ENCODE measurements at regions not wholly inside any gene's neighbourhood (a gene's known extent, or its start where the extent isn't known, plus 50 kb on each side); places are given as distances from the start of the nearest gene placed in this dataset.
A peak's percentile ranks its signal among the peaks of the same experiment; 100 is the strongest.

- DNase-seq (no peak), ATAC-seq (no peak)
- Histone ChIP-seq H3K27me3 (no peaks in the 10 kb centered on the region), H3K4me1 (no peaks in the 10 kb centered on the region), H3K27ac (no peak overlapping the region), H3K4me3 (no peak overlapping the region), H3K9me3 (no peaks in the 10 kb centered on the region), H3K36me3 (peaks cover 11% of the 10 kb centered on the region)
- intact Hi-C loops (cut with DNase I), result no loop called here
- no peak for TF ChIP-seq CTCF (IDR thresholded peaks at IDR 0.05)
Measured at GRCh38 chr21:36207577-36208320, 51.1 kb downstream of the DOP1B start.

- no peak overlapping the region for H3K27ac ChIP-seq
- intact Hi-C loops (cut with DNase I), result no loop called here
- DNase-seq, result no peak
- no peaks in the 10 kb centered on the region for H3K4me1 ChIP-seq
- TF ChIP-seq CTCF (IDR thresholded peaks at IDR 0.05), result no peak
- H3K9me3 ChIP-seq, result no peaks in the 10 kb centered on the region
- no peak for ATAC-seq
- H3K4me3 ChIP-seq, result no peak overlapping the region
- H3K36me3 ChIP-seq, result peaks cover 11% of the 10 kb centered on the region
- no peaks in the 10 kb centered on the region for H3K27me3 ChIP-seq
Measured at GRCh38 chr21:36208326-36209013, 51.8 kb downstream of the DOP1B start.

GRCh38 chr21:36209626-36210171 lies 53.1 kb downstream of the DOP1B start:
- intact Hi-C loops (cut with DNase I), result no loop called here
- no peak overlapping the region for H3K4me3 ChIP-seq
- no peaks in the 10 kb centered on the region for H3K9me3 ChIP-seq
- H3K27ac ChIP-seq, result no peak overlapping the region
- peak; percentile 52 for TF ChIP-seq CTCF (IDR thresholded peaks at IDR 0.05)
- H3K36me3 ChIP-seq, result peaks cover 16% of the 10 kb centered on the region
- DNase-seq, result no peak
- H3K4me1 ChIP-seq, result no peaks in the 10 kb centered on the region
- no peaks in the 10 kb centered on the region for H3K27me3 ChIP-seq
- peak; percentile 70 for ATAC-seq

GRCh38 chr21:36210779-36211659 lies 54.4 kb downstream of the DOP1B start:
- Histone ChIP-seq H3K9me3 (no peaks in the 10 kb centered on the region), H3K4me1 (no peaks in the 10 kb centered on the region), H3K4me3 (no peak overlapping the region), H3K27me3 (no peaks in the 10 kb centered on the region), H3K36me3 (peaks cover 24% of the 10 kb centered on the region), H3K27ac (no peak overlapping the region)
- TF ChIP-seq CTCF (IDR thresholded peaks at IDR 0.05), result no peak
- ATAC-seq (no peak), DNase-seq (no peak)
- intact Hi-C loops (cut with DNase I), result no loop called here

- ATAC-seq (no peak), DNase-seq (no peak)
- H3K9me3 ChIP-seq, result no peaks in the 10 kb centered on the region
- H3K4me1 ChIP-seq, result no peaks in the 10 kb centered on the region
- H3K27ac ChIP-seq, result no peak overlapping the region
- H3K36me3 ChIP-seq, result peaks cover 27% of the 10 kb centered on the region
- no peak overlapping the region for H3K4me3 ChIP-seq
- no peaks in the 10 kb centered on the region for H3K27me3 ChIP-seq
- TF ChIP-seq CTCF (IDR thresholded peaks at IDR 0.05), result no peak
- intact Hi-C loops (cut with DNase I), result no loop called here
Measured at GRCh38 chr21:36211660-36212512, 55.3 kb downstream of the DOP1B start.
